Naive thymus-derived CD8-positive, alpha-beta T cell (primary cell): ENCODE measurements at regions not wholly inside any gene's neighbourhood (a gene's known extent, or its start where the extent isn't known, plus 50 kb on each side); places are given as distances from the start of the nearest gene placed in this dataset.
"Not testable (repeated sequence)": the region's sequence is repeated elsewhere in the genome, so short reads cannot be mapped to it uniquely, and the experiment has no call there.

Experiments
- ATAC-seq, 2 donors: fragments of 150-1000 bp; cut with Tn5 transposase in 1 of 2; sonication (Bioruptor Pico), chemical (Tn5 transposase) in 1 of 2; 1 replicate in 1 of 2; 2 replicates in 1 of 2; pipeline ENCODE4 v1.10.0; 2021; ENCODE audit warnings: mild to moderate bottlenecking in 2 of 2, moderate library complexity in 2 of 2
- POLR2A ChIA-PET: fragments of 350-600 bp; sonication (Branson Sonifier 250); formaldehyde crosslinking; loops from one replicate; lab custom pipeline; 2021; ENCODE audit warnings: antibody characterized with exemption; lab: Charles Lee
- DNase-seq, 10 donors: peaks; one replicate each; pipeline versions ENCODE4 v3.0.0 to v3.0.0-alpha.2; 2020 to 2022
- H3K27ac Mint-ChIP-seq, 10 donors: one replicate each; pipeline ENCODE4 v1.8.0; 2020 to 2022; ENCODE audit warnings: mild to moderate bottlenecking in 10 of 10, mixed read lengths in 10 of 10, moderate library complexity in 4 of 10, inconsistent platforms in 1 of 10
- H3K27me3 Mint-ChIP-seq, 5 donors: one replicate each; pipeline ENCODE4 v1.8.0; 2021 to 2022; ENCODE audit warnings: mixed read lengths in 5 of 5
- H3K36me3 Mint-ChIP-seq, 3 donors: one replicate each; pipeline ENCODE4 v1.8.0; 2020 to 2022; ENCODE audit warnings: mixed read lengths in 3 of 3, mild to moderate bottlenecking in 2 of 3, inconsistent platforms in 1 of 3
- H3K4me1 Mint-ChIP-seq, 4 donors: one replicate each; pipeline ENCODE4 v1.8.0; 2021 to 2022; ENCODE audit warnings: mixed read lengths in 4 of 4
- H3K4me3 Mint-ChIP-seq, 10 donors: one replicate each; pipeline ENCODE4 v1.8.0; 2020 to 2022; ENCODE audit warnings: mild to moderate bottlenecking in 10 of 10, mixed read lengths in 10 of 10, moderate library complexity in 6 of 10, inconsistent platforms in 1 of 10
- H3K9me3 Mint-ChIP-seq, 9 donors: one replicate each; pipeline ENCODE4 v1.8.0; 2020 to 2022; ENCODE audit warnings: mixed read lengths in 9 of 9, mild to moderate bottlenecking in 3 of 9, inconsistent platforms in 1 of 9, moderate library complexity in 1 of 9

DNA sequence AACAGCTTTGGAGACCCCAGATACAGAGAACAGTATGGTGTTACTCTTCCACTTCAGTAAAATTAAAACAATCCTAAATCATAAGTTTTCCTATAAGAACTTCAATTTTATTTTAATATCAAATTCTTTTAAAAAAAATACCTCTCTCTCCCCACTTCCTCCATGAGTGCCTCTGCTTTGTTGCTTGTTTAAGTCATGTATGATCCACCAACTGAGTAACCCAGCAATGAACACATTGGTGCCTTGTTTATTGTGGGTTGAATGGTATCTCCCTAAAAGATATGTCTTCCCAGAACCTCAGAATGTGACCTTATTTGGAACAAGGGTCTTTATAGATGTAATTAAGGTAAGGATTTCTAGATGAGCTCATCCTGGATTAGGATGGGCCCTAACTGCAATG is 143.5 kb upstream of the EGLN3 start:
- peak in 1 of 2 donors; percentile 58 for ATAC-seq
- no peaks in the 10 kb centered on the region for H3K36me3 Mint-ChIP-seq
- no peaks in the 10 kb centered on the region for H3K27me3 Mint-ChIP-seq
- POLR2A ChIA-PET, result no interaction called here
- no peaks in the 10 kb centered on the region for H3K9me3 Mint-ChIP-seq
- peak overlapping the region in 5 of 10 donors; percentile 12 to 87 (median 29) for H3K27ac Mint-ChIP-seq
- H3K4me3 Mint-ChIP-seq, result peak overlapping the region in 3 of 10 donors; percentile 9 to 54 (median 35)
- DNase-seq, result peak in 1 of 10 donors; percentile 4
- H3K4me1 Mint-ChIP-seq, result peaks cover 14 to 19% (median 15%) of the 10 kb centered on the region in 4 donors

GRCh38 chr14:34093883-34094282 is 143.0 kb upstream of the EGLN3 start:
- Mint-ChIP-seq H3K4me1 (peaks cover 14 to 20% (median 15%) of the 10 kb centered on the region in 4 donors), H3K36me3 (no peaks in the 10 kb centered on the region), H3K27me3 (no peaks in the 10 kb centered on the region), H3K9me3 (no peaks in the 10 kb centered on the region), H3K4me3 (peak overlapping the region in 5 of 10 donors; percentile 9 to 54 (median 27)), H3K27ac (peak overlapping the region in 5 of 10 donors; percentile 12 to 87 (median 29))
- ATAC-seq (peak in 1 of 2 donors; percentile 59), DNase-seq (peak in 1 of 10 donors; percentile 31)
- POLR2A ChIA-PET, result no interaction called here

DNA sequence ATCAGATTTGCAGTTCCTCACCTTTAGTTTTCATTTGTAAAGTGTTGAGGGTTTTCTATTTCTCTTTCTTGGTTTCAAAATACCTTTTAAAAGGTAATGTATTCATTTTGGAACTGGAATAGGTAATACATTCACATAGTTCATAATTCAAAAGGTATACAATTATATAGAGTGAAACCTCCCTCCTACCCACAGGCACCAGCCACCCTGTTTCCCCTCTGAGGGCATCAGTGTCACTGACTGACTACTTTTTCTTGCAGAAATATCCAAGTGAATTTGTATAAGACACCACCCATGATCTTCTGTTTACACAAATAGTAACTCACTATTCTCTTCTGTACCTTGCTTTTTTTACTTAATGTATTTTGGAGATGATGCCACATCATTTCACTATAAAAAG is 139.6 kb upstream of the EGLN3 start:
- no peak overlapping the region for H3K27ac Mint-ChIP-seq

GRCh38 chr14:34088914-34089313 is 138.0 kb upstream of the EGLN3 start:
- H3K4me1 Mint-ChIP-seq, result peaks cover 6 to 7% (median 6%) of the 10 kb centered on the region in 4 donors
- H3K27ac Mint-ChIP-seq, result peak overlapping the region in 1 of 10 donors; percentile 13
- H3K36me3 Mint-ChIP-seq, result no peaks in the 10 kb centered on the region
- POLR2A ChIA-PET, result no interaction called here
- no peaks in the 10 kb centered on the region for H3K27me3 Mint-ChIP-seq
- DNase-seq (no peak), ATAC-seq (no peak)
- peaks cover 0 to 3% (median 0%) of the 10 kb centered on the region in 9 donors for H3K9me3 Mint-ChIP-seq
- H3K4me3 Mint-ChIP-seq, result no peak overlapping the region

More for the DNA sequence above, 139.6 kb upstream of the EGLN3 start:
- no peak for ATAC-seq
- H3K27me3 Mint-ChIP-seq, result no peaks in the 10 kb centered on the region
- POLR2A ChIA-PET, result no interaction called here
- H3K9me3 Mint-ChIP-seq, result peaks cover 0 to 3% (median 0%) of the 10 kb centered on the region in 9 donors
- H3K4me1 Mint-ChIP-seq, result peaks cover 11 to 15% (median 12%) of the 10 kb centered on the region in 4 donors
- no peaks in the 10 kb centered on the region for H3K36me3 Mint-ChIP-seq
- no peak overlapping the region for H3K4me3 Mint-ChIP-seq
- no peak for DNase-seq

- DNase-seq (no peak), ATAC-seq (no peak)
- Mint-ChIP-seq H3K9me3 (peaks cover 0 to 3% (median 0%) of the 10 kb centered on the region in 9 donors), H3K27ac (no peak overlapping the region), H3K4me1 (peaks cover 0 to 1% (median 0%) of the 10 kb centered on the region in 4 donors), H3K4me3 (no peak overlapping the region), H3K36me3 (no peaks in the 10 kb centered on the region), H3K27me3 (no peaks in the 10 kb centered on the region)
- POLR2A ChIA-PET, result no interaction called here
Observed at GRCh38 chr14:34087571-34087970, 136.7 kb upstream of the EGLN3 start.

DNA sequence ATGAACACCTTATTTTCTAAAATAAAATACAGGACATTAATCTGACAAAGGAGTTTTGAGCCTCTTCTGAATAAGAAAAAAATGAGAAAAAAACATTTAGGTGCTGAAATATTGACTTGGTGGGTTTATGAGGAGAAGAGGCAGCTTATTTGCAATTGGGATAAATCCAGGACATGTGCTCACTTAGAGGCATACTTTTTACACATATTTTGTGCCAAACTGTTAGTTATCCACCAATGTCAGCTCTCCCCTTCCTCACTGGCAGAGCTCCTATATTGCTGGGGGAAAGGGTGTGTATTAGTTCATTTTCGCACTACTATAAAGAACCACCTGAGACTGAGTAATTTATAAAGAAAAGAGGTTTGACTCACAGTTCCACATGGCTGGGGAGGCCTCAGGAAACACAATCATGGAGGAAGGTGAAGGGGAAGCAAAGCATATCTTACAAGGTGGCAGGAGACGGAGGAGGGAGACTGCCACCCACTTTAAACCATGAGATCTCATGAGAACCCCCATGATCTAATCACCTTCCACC is 135.4 kb upstream of the EGLN3 start:
- POLR2A ChIA-PET, result no interaction called here
- no peak overlapping the region for H3K27ac Mint-ChIP-seq

DNA sequence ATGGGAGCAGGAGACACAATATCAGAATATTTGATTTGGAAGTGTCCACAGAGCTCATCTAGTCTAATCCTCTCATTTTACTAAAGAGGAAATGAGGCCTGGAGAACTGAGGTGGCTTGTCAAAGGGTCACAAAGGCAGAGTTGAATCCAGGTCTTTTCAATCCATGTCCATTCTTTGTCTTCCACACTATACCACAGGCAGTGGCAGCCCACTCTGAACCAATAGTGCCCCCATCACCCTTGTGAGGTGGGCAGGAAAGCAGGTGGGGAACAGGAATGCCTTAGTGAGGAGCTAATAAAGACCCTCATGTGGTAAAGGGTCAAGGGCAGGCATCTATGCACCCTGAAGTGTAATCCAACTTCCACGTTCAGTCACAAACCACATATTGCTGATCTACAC is 134.8 kb upstream of the EGLN3 start:
- H3K27ac Mint-ChIP-seq, result no peak overlapping the region
- H3K36me3 Mint-ChIP-seq, result no peaks in the 10 kb centered on the region
- DNase-seq, result no peak

More for the DNA sequence above, 135.4 kb upstream of the EGLN3 start:
- ATAC-seq (no peak), DNase-seq (no peak)
- Mint-ChIP-seq H3K4me1 (peaks cover 0 to 3% (median 0%) of the 10 kb centered on the region in 4 donors), H3K27me3 (no peaks in the 10 kb centered on the region), H3K9me3 (peaks cover 0 to 3% (median 0%) of the 10 kb centered on the region in 9 donors), H3K36me3 (no peaks in the 10 kb centered on the region), H3K4me3 (no peak overlapping the region)

GRCh38 chr14:34081576-34082136 is 130.8 kb upstream of the EGLN3 start:
- POLR2A ChIA-PET, result no interaction called here
- ATAC-seq (no peak), DNase-seq (no peak)
- Mint-ChIP-seq H3K4me1 (peaks cover 0 to 2% (median under 1%) of the 10 kb centered on the region in 4 donors), H3K36me3 (no peaks in the 10 kb centered on the region), H3K27ac (no peak overlapping the region), H3K4me3 (no peak overlapping the region), H3K27me3 (no peaks in the 10 kb centered on the region), H3K9me3 (no peaks in the 10 kb centered on the region)

More for the DNA sequence above, 134.8 kb upstream of the EGLN3 start:
- Mint-ChIP-seq H3K27me3 (no peaks in the 10 kb centered on the region), H3K9me3 (peaks cover 0 to 3% (median 0%) of the 10 kb centered on the region in 9 donors), H3K4me1 (peaks cover 0 to 3% (median 1%) of the 10 kb centered on the region in 4 donors), H3K4me3 (no peak overlapping the region)
- ATAC-seq, result no peak
- POLR2A ChIA-PET, result no interaction called here

- Mint-ChIP-seq H3K27ac (no peak overlapping the region), H3K27me3 (no peaks in the 10 kb centered on the region), H3K4me1 (peaks cover 0 to 2% (median under 1%) of the 10 kb centered on the region in 4 donors), H3K4me3 (no peak overlapping the region), H3K36me3 (no peaks in the 10 kb centered on the region), H3K9me3 (no peaks in the 10 kb centered on the region)
- ATAC-seq, result no peak
- DNase-seq, result no peak
- POLR2A ChIA-PET, result no interaction called here
Observed at GRCh38 chr14:34081101-34081575, 130.3 kb upstream of the EGLN3 start.

DNA sequence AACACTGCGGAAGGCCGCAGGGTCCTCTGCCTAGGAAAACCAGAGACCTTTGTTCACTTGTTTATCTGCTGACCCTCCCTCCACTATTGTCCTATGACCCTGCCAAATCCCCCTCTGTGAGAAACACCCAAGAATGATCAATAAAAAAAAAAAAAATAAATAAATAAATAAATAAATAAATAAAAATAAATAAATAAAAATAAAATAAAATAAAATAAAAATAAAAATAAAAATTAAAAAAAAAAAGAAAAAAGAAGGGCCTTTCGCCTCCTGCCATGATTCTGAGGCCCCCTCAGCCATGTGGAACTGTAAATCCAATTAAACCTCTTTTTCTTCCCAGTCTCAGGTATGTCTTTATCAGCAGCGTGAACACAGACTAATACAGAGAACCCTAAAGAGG is 128.8 kb upstream of the EGLN3 start:
- H3K4me3 Mint-ChIP-seq, H3K27ac Mint-ChIP-seq, H3K27me3 Mint-ChIP-seq, POLR2A ChIA-PET, H3K4me1 Mint-ChIP-seq, ATAC-seq, H3K36me3 Mint-ChIP-seq, DNase-seq, H3K9me3 Mint-ChIP-seq: not testable (repeated sequence)

DNA sequence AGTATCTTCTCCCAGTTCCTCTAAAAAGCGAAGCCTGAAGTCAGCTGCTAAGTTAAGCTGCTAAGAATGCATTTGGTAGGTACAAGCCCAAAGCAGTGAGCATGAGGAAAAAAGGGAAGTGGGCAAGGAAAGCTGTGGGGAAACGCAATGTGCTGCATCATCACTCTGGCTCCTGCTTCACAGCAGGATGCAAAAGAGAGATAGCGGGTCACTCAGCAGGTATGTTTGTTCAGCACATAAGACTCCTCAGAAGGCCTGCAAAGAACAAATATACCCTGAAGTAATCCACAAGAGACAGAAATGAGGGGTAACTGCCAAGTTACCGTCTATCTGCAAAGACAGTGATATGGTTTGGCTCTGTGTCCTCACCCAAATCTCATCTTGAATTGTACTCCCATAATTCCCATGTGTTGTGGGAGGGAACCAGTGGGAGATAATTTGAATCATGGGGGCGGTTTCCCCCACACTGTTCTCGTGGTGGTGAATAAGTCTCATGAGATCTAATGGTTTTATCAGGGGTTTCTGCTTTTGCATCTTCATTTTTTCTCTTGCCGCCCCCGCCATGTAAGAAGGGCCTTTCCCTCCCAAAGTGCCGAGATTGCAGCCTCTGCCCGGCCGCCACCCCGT is 127.4 kb upstream of the EGLN3 start:
- H3K9me3 Mint-ChIP-seq, result peaks cover 0 to under 1% (median 0%) of the 10 kb centered on the region in 9 donors

DNA sequence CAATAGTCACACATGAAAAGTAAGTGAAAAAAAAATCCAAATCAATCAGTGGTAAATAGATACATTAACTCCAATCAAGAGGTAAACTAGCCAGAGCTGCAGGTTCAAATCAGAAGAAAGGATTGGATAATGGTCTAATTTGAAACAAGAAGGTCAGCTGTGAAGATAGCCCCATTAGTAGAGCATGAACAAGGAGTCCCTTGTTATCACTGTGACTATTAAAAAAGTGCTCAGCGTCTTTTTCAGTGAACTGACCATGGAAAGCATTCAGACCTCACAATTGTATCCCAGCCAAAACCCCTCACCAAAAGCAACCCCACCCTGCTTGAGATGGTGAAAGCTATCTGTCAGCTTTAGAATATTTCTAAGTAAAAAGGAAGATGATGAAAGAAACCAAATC is 125.0 kb upstream of the EGLN3 start:
- Mint-ChIP-seq H3K4me3 (no peak overlapping the region), H3K36me3 (peaks cover 0 to 5% (median 0%) of the 10 kb centered on the region in 3 donors), H3K9me3 (peaks cover 0 to 19% (median 9%) of the 10 kb centered on the region in 9 donors), H3K4me1 (peaks cover 0 to 9% (median under 1%) of the 10 kb centered on the region in 4 donors), H3K27me3 (no peaks in the 10 kb centered on the region), H3K27ac (no peak overlapping the region)
- ATAC-seq (no peak), DNase-seq (no peak)
- POLR2A ChIA-PET, result no interaction called here

More for the DNA sequence above, 127.4 kb upstream of the EGLN3 start:
- H3K36me3 Mint-ChIP-seq, result no peaks in the 10 kb centered on the region
- H3K4me1 Mint-ChIP-seq, result peaks cover 0 to 7% (median 2%) of the 10 kb centered on the region in 4 donors
- no peak for ATAC-seq
- peak overlapping the region in 1 of 10 donors; percentile 48 for H3K27ac Mint-ChIP-seq
- DNase-seq, result no peak
- POLR2A ChIA-PET, result no interaction called here
- H3K4me3 Mint-ChIP-seq, result no peak overlapping the region
- H3K27me3 Mint-ChIP-seq, result no peaks in the 10 kb centered on the region
